ENCODE measurements at regions not wholly inside any gene's neighbourhood (a gene's known extent, or its start where the extent isn't known, plus 50 kb on each side); places are given as distances from the start of the nearest gene placed in this dataset.

GRCh38 chr2:75870651-75871137 lies 160.0 kb upstream of the GCFC2 start:
- H3K4me3 ChIP-seq (ENCODE audit: low read depth, low read length): no peak overlapping the region; the same call in 1 of the 2 replicates
- no peak for DNase-seq (ENCODE audit: low read depth)
- no peak for TF ChIP-seq CTCF (IDR thresholded peaks at IDR 0.05; ENCODE audit: low read depth, low read length, missing control alignments)

GRCh38 chr2:75870133-75870532 lies 159.4 kb upstream of the GCFC2 start:
- H3K4me3 ChIP-seq (ENCODE audit: low read depth, low read length): no peak overlapping the region
- no peak for DNase-seq (ENCODE audit: low read depth)
- no peak for TF ChIP-seq CTCF (IDR thresholded peaks at IDR 0.05; ENCODE audit: low read depth, low read length, missing control alignments)

GRCh38 chr2:75865702-75866101 lies 155.0 kb upstream of the GCFC2 start:
- no peak for TF ChIP-seq CTCF (IDR thresholded peaks at IDR 0.05; ENCODE audit: low read depth, low read length, missing control alignments)
- DNase-seq (ENCODE audit: low read depth): no peak
- no peak overlapping the region for H3K4me3 ChIP-seq (ENCODE audit: low read depth, low read length)

GRCh38 chr2:75865083-75865482 lies 154.4 kb upstream of the GCFC2 start:
- H3K4me3 ChIP-seq (ENCODE audit: low read depth, low read length): no peak overlapping the region
- TF ChIP-seq CTCF (IDR thresholded peaks at IDR 0.05; ENCODE audit: low read depth, low read length, missing control alignments): no peak
- no peak for DNase-seq (ENCODE audit: low read depth)

- H3K4me3 ChIP-seq (ENCODE audit: low read depth, low read length): no peak overlapping the region
- no peak for TF ChIP-seq CTCF (IDR thresholded peaks at IDR 0.05; ENCODE audit: low read depth, low read length, missing control alignments)
- no peak for DNase-seq (ENCODE audit: low read depth)
Measured at GRCh38 chr2:75862547-75862946, 151.8 kb upstream of the GCFC2 start.

- TF ChIP-seq CTCF (IDR thresholded peaks at IDR 0.05; ENCODE audit: low read depth, low read length, missing control alignments): no peak
- no peak overlapping the region for H3K4me3 ChIP-seq (ENCODE audit: low read depth, low read length)
- no peak for DNase-seq (ENCODE audit: low read depth)
Measured at GRCh38 chr2:75853436-75853835, 142.7 kb upstream of the GCFC2 start.

GRCh38 chr2:75852639-75853038 lies 141.9 kb upstream of the GCFC2 start:
- no peak for DNase-seq (ENCODE audit: low read depth)
- H3K4me3 ChIP-seq (ENCODE audit: low read depth, low read length): no peak overlapping the region
- TF ChIP-seq CTCF (IDR thresholded peaks at IDR 0.05; ENCODE audit: low read depth, low read length, missing control alignments): no peak
